ENCODE measurements at regions not wholly inside any gene's neighbourhood (a gene's known extent, or its start where the extent isn't known, plus 50 kb on each side); places are given as distances from the start of the nearest gene placed in this dataset.

GRCh38 chr7:96931891-96932290 is 73.5 kb upstream of the DLX6 start:
- TF ChIP-seq CTCF (IDR thresholded peaks at IDR 0.05) = no peak
- no peak for TF ChIP-seq POLR2A (IDR thresholded peaks at IDR 0.05)

All from suprapubic skin (tissue), 3 donors.